ENCODE measurements at regions not wholly inside any gene's neighbourhood (a gene's known extent, or its start where the extent isn't known, plus 50 kb on each side); places are given as distances from the start of the nearest gene placed in this dataset.

- Histone ChIP-seq H3K36me3 (ENCODE audit: control insufficient read depth in 1 of 2, insufficient read depth in 2 of 2, low read length in 2 of 2) (no peaks in the 10 kb centered on the region), H3K27ac (ENCODE audit: low read depth, low read length) (no peak overlapping the region), H3K9ac (ENCODE audit: low read depth in 1 of 2, low read length in 2 of 2) (no peak overlapping the region), H3K4me3 (ENCODE audit: low read depth in 1 of 2, low read length in 2 of 2) (no peak overlapping the region), H3K27me3 (ENCODE audit: control insufficient read depth in 1 of 2, insufficient read depth in 2 of 2, low read length in 2 of 2) (no peaks in the 10 kb centered on the region), H3K4me1 (ENCODE audit: control insufficient read depth in 1 of 2, insufficient read depth in 2 of 2, low read length in 2 of 2) (no peaks in the 10 kb centered on the region), H3K9me3 (ENCODE audit: control insufficient read depth in 1 of 2, low read length in 2 of 2) (peaks cover 0 to 4% of the 10 kb centered on the region in 2 donors)
Measured at GRCh38 chr10:107732045-107732444, 567.5 kb upstream of the SORCS1 start.

GRCh38 chr10:107728807-107729206 is 564.3 kb upstream of the SORCS1 start:
- Histone ChIP-seq H3K9ac (ENCODE audit: low read depth in 1 of 2, low read length in 2 of 2) (no peak overlapping the region), H3K9me3 (ENCODE audit: control insufficient read depth in 1 of 2, low read length in 2 of 2) (peaks cover 0 to 1% of the 10 kb centered on the region in 2 donors), H3K27me3 (ENCODE audit: control insufficient read depth in 1 of 2, insufficient read depth in 2 of 2, low read length in 2 of 2) (no peaks in the 10 kb centered on the region), H3K4me1 (ENCODE audit: control insufficient read depth in 1 of 2, insufficient read depth in 2 of 2, low read length in 2 of 2) (no peaks in the 10 kb centered on the region), H3K27ac (ENCODE audit: low read depth, low read length) (no peak overlapping the region), H3K4me3 (ENCODE audit: low read depth in 1 of 2, low read length in 2 of 2) (no peak overlapping the region), H3K36me3 (ENCODE audit: control insufficient read depth in 1 of 2, insufficient read depth in 2 of 2, low read length in 2 of 2) (no peaks in the 10 kb centered on the region)

- Histone ChIP-seq H3K27me3 (ENCODE audit: control insufficient read depth in 1 of 2, insufficient read depth in 2 of 2, low read length in 2 of 2) (no peaks in the 10 kb centered on the region), H3K4me1 (ENCODE audit: control insufficient read depth in 1 of 2, insufficient read depth in 2 of 2, low read length in 2 of 2) (no peaks in the 10 kb centered on the region), H3K4me3 (ENCODE audit: low read depth in 1 of 2, low read length in 2 of 2) (no peak overlapping the region), H3K9me3 (ENCODE audit: control insufficient read depth in 1 of 2, low read length in 2 of 2) (no peaks in the 10 kb centered on the region), H3K27ac (ENCODE audit: low read depth, low read length) (no peak overlapping the region), H3K36me3 (ENCODE audit: control insufficient read depth in 1 of 2, insufficient read depth in 2 of 2, low read length in 2 of 2) (no peaks in the 10 kb centered on the region), H3K9ac (ENCODE audit: low read depth in 1 of 2, low read length in 2 of 2) (no peak overlapping the region)
Measured at GRCh38 chr10:107727767-107728317, 563.3 kb upstream of the SORCS1 start.

GRCh38 chr10:107718864-107719263 is 554.4 kb upstream of the SORCS1 start:
- no peak overlapping the region for H3K27ac ChIP-seq (ENCODE audit: low read depth, low read length)
- no peak overlapping the region for H3K4me3 ChIP-seq (ENCODE audit: low read depth in 1 of 2, low read length in 2 of 2)
- no peaks in the 10 kb centered on the region for H3K36me3 ChIP-seq (ENCODE audit: control insufficient read depth in 1 of 2, insufficient read depth in 2 of 2, low read length in 2 of 2)

GRCh38 chr10:107717046-107717445 is 552.5 kb upstream of the SORCS1 start:
- no peaks in the 10 kb centered on the region for H3K36me3 ChIP-seq (ENCODE audit: control insufficient read depth in 1 of 2, insufficient read depth in 2 of 2, low read length in 2 of 2)
- H3K27ac ChIP-seq (ENCODE audit: low read depth, low read length) = no peak overlapping the region
- no peaks in the 10 kb centered on the region for H3K27me3 ChIP-seq (ENCODE audit: control insufficient read depth in 1 of 2, insufficient read depth in 2 of 2, low read length in 2 of 2)
- no peaks in the 10 kb centered on the region for H3K9me3 ChIP-seq (ENCODE audit: control insufficient read depth in 1 of 2, low read length in 2 of 2)
- H3K9ac ChIP-seq (ENCODE audit: low read depth in 1 of 2, low read length in 2 of 2) = no peak overlapping the region
- no peaks in the 10 kb centered on the region for H3K4me1 ChIP-seq (ENCODE audit: control insufficient read depth in 1 of 2, insufficient read depth in 2 of 2, low read length in 2 of 2)
- no peak overlapping the region for H3K4me3 ChIP-seq (ENCODE audit: low read depth in 1 of 2, low read length in 2 of 2)

More at GRCh38 chr10:107718864-107719263, 554.4 kb upstream of the SORCS1 start:
- no peak overlapping the region for H3K9ac ChIP-seq (ENCODE audit: low read depth in 1 of 2, low read length in 2 of 2)
- H3K4me1 ChIP-seq (ENCODE audit: control insufficient read depth in 1 of 2, insufficient read depth in 2 of 2, low read length in 2 of 2) = no peaks in the 10 kb centered on the region
- no peaks in the 10 kb centered on the region for H3K27me3 ChIP-seq (ENCODE audit: control insufficient read depth in 1 of 2, insufficient read depth in 2 of 2, low read length in 2 of 2)
- H3K9me3 ChIP-seq (ENCODE audit: control insufficient read depth in 1 of 2, low read length in 2 of 2) = no peaks in the 10 kb centered on the region

GRCh38 chr10:107715565-107715964 is 551.1 kb upstream of the SORCS1 start:
- no peak overlapping the region for H3K9ac ChIP-seq (ENCODE audit: low read depth in 1 of 2, low read length in 2 of 2)
- no peaks in the 10 kb centered on the region for H3K9me3 ChIP-seq (ENCODE audit: control insufficient read depth in 1 of 2, low read length in 2 of 2)
- H3K4me1 ChIP-seq (ENCODE audit: control insufficient read depth in 1 of 2, insufficient read depth in 2 of 2, low read length in 2 of 2) = no peaks in the 10 kb centered on the region
- no peaks in the 10 kb centered on the region for H3K36me3 ChIP-seq (ENCODE audit: control insufficient read depth in 1 of 2, insufficient read depth in 2 of 2, low read length in 2 of 2)
- H3K27ac ChIP-seq (ENCODE audit: low read depth, low read length) = no peak overlapping the region
- H3K27me3 ChIP-seq (ENCODE audit: control insufficient read depth in 1 of 2, insufficient read depth in 2 of 2, low read length in 2 of 2) = no peaks in the 10 kb centered on the region
- no peak overlapping the region for H3K4me3 ChIP-seq (ENCODE audit: low read depth in 1 of 2, low read length in 2 of 2)

- no peak overlapping the region for H3K9ac ChIP-seq (ENCODE audit: low read depth in 1 of 2, low read length in 2 of 2)
- no peaks in the 10 kb centered on the region for H3K9me3 ChIP-seq (ENCODE audit: control insufficient read depth in 1 of 2, low read length in 2 of 2)
- no peaks in the 10 kb centered on the region for H3K4me1 ChIP-seq (ENCODE audit: control insufficient read depth in 1 of 2, insufficient read depth in 2 of 2, low read length in 2 of 2)
- no peaks in the 10 kb centered on the region for H3K36me3 ChIP-seq (ENCODE audit: control insufficient read depth in 1 of 2, insufficient read depth in 2 of 2, low read length in 2 of 2)
- H3K4me3 ChIP-seq (ENCODE audit: low read depth in 1 of 2, low read length in 2 of 2) = no peak overlapping the region
- H3K27ac ChIP-seq (ENCODE audit: low read depth, low read length) = no peak overlapping the region
- no peaks in the 10 kb centered on the region for H3K27me3 ChIP-seq (ENCODE audit: control insufficient read depth in 1 of 2, insufficient read depth in 2 of 2, low read length in 2 of 2)
Measured at GRCh38 chr10:107708981-107709380, 544.5 kb upstream of the SORCS1 start.

- H3K9ac ChIP-seq (ENCODE audit: low read depth in 1 of 2, low read length in 2 of 2) = no peak overlapping the region
- H3K9me3 ChIP-seq (ENCODE audit: control insufficient read depth in 1 of 2, low read length in 2 of 2) = no peaks in the 10 kb centered on the region
- H3K27ac ChIP-seq (ENCODE audit: low read depth, low read length) = no peak overlapping the region
- no peaks in the 10 kb centered on the region for H3K27me3 ChIP-seq (ENCODE audit: control insufficient read depth in 1 of 2, insufficient read depth in 2 of 2, low read length in 2 of 2)
- no peaks in the 10 kb centered on the region for H3K4me1 ChIP-seq (ENCODE audit: control insufficient read depth in 1 of 2, insufficient read depth in 2 of 2, low read length in 2 of 2)
- H3K4me3 ChIP-seq (ENCODE audit: low read depth in 1 of 2, low read length in 2 of 2) = no peak overlapping the region
- no peaks in the 10 kb centered on the region for H3K36me3 ChIP-seq (ENCODE audit: control insufficient read depth in 1 of 2, insufficient read depth in 2 of 2, low read length in 2 of 2)
Measured at GRCh38 chr10:107706096-107706725, 541.7 kb upstream of the SORCS1 start.

GRCh38 chr10:107701943-107702342 is 537.4 kb upstream of the SORCS1 start:
- Histone ChIP-seq H3K27me3 (ENCODE audit: control insufficient read depth in 1 of 2, insufficient read depth in 2 of 2, low read length in 2 of 2) (no peaks in the 10 kb centered on the region), H3K27ac (ENCODE audit: low read depth, low read length) (no peak overlapping the region), H3K4me1 (ENCODE audit: control insufficient read depth in 1 of 2, insufficient read depth in 2 of 2, low read length in 2 of 2) (no peaks in the 10 kb centered on the region), H3K36me3 (ENCODE audit: control insufficient read depth in 1 of 2, insufficient read depth in 2 of 2, low read length in 2 of 2) (no peaks in the 10 kb centered on the region), H3K4me3 (ENCODE audit: low read depth in 1 of 2, low read length in 2 of 2) (no peak overlapping the region), H3K9ac (ENCODE audit: low read depth in 1 of 2, low read length in 2 of 2) (no peak overlapping the region), H3K9me3 (ENCODE audit: control insufficient read depth in 1 of 2, low read length in 2 of 2) (no peaks in the 10 kb centered on the region)

- Histone ChIP-seq H3K9ac (ENCODE audit: low read depth in 1 of 2, low read length in 2 of 2) (no peak overlapping the region), H3K27me3 (ENCODE audit: control insufficient read depth in 1 of 2, insufficient read depth in 2 of 2, low read length in 2 of 2) (no peaks in the 10 kb centered on the region), H3K4me3 (ENCODE audit: low read depth in 1 of 2, low read length in 2 of 2) (no peak overlapping the region), H3K27ac (ENCODE audit: low read depth, low read length) (no peak overlapping the region), H3K36me3 (ENCODE audit: control insufficient read depth in 1 of 2, insufficient read depth in 2 of 2, low read length in 2 of 2) (no peaks in the 10 kb centered on the region), H3K4me1 (ENCODE audit: control insufficient read depth in 1 of 2, insufficient read depth in 2 of 2, low read length in 2 of 2) (no peaks in the 10 kb centered on the region), H3K9me3 (ENCODE audit: control insufficient read depth in 1 of 2, low read length in 2 of 2) (no peaks in the 10 kb centered on the region)
Measured at GRCh38 chr10:107692072-107692471, 527.6 kb upstream of the SORCS1 start.

All from duodenal mucosa (tissue), 2 donors.